ENCODE measurements at regions not wholly inside any gene's neighbourhood (a gene's known extent, or its start where the extent isn't known, plus 50 kb on each side); places are given as distances from the start of the nearest gene placed in this dataset.
"Not testable (repeated sequence)": the region's sequence is repeated elsewhere in the genome, so short reads cannot be mapped to it uniquely, and the experiment has no call there.

GRCh38 chr20:39736434-39737327 lies 774.5 kb downstream of the DHX35 start:
- H3K79me2 ChIP-seq (ENCODE audit: control insufficient read depth, low read length) = no peaks in the 10 kb centered on the region
- no peaks in the 10 kb centered on the region for H3K9me3 ChIP-seq (ENCODE audit: control insufficient read depth, insufficient read depth, low read length)
- H4K20me1 ChIP-seq (ENCODE audit: control insufficient read depth, insufficient read depth, low read depth, low read length) = no peaks in the 10 kb centered on the region
- no peaks in the 10 kb centered on the region for H3K36me3 ChIP-seq (ENCODE audit: control insufficient read depth, low read length)
- H3K4me2 ChIP-seq (ENCODE audit: low read length) = no peak overlapping the region
- no peaks in the 10 kb centered on the region for H3K4me1 ChIP-seq (ENCODE audit: control insufficient read depth, low read length)
- H3K4me3 ChIP-seq (ENCODE audit: low read length) = no peak overlapping the region
- TF ChIP-seq EZH2phosphoT487 (IDR thresholded peaks at IDR 0.05; ENCODE audit: borderline replicate concordance, low read length) = no peak
- TF ChIP-seq, protein P1, sequence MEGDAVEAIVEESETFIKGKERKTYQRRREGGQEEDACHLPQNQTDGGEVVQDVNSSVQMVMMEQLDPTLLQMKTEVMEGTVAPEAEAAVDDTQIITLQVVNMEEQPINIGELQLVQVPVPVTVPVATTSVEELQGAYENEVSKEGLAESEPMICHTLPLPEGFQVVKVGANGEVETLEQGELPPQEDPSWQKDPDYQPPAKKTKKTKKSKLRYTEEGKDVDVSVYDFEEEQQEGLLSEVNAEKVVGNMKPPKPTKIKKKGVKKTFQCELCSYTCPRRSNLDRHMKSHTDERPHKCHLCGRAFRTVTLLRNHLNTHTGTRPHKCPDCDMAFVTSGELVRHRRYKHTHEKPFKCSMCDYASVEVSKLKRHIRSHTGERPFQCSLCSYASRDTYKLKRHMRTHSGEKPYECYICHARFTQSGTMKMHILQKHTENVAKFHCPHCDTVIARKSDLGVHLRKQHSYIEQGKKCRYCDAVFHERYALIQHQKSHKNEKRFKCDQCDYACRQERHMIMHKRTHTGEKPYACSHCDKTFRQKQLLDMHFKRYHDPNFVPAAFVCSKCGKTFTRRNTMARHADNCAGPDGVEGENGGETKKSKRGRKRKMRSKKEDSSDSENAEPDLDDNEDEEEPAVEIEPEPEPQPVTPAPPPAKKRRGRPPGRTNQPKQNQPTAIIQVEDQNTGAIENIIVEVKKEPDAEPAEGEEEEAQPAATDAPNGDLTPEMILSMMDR (IDR thresholded peaks at IDR 0.05; ENCODE audit: low read depth, low read length, poor library complexity, severe bottlenecking) = no peak
- H3K27ac ChIP-seq (ENCODE audit: low read depth, low read length) = no peak overlapping the region
- no peaks in the 10 kb centered on the region for H3K9me2 ChIP-seq (replicated peaks; ENCODE audit: control insufficient read depth, low read length)
- H3K27me3 ChIP-seq (ENCODE audit: control insufficient read depth, low read length) = no peaks in the 10 kb centered on the region
- H3F3A ChIP-seq (ENCODE audit: control insufficient read depth, insufficient read depth) = no peaks in the 10 kb centered on the region

GRCh38 chr20:39725513-39725912 lies 763.4 kb downstream of the DHX35 start:
- not testable (repeated sequence) for H3K27me3 ChIP-seq (ENCODE audit: control insufficient read depth, low read length); H3K9me2 ChIP-seq (replicated peaks; ENCODE audit: control insufficient read depth, low read length); H3K79me2 ChIP-seq (ENCODE audit: control insufficient read depth, low read length); H3K27ac ChIP-seq (ENCODE audit: low read depth, low read length); H3K36me3 ChIP-seq (ENCODE audit: control insufficient read depth, low read length); H3K4me3 ChIP-seq (ENCODE audit: low read length); H3K4me1 ChIP-seq (ENCODE audit: control insufficient read depth, low read length); H3K9me3 ChIP-seq (ENCODE audit: control insufficient read depth, insufficient read depth, low read length); H3F3A ChIP-seq (ENCODE audit: control insufficient read depth, insufficient read depth); H4K20me1 ChIP-seq (ENCODE audit: control insufficient read depth, insufficient read depth, low read depth, low read length); H3K4me2 ChIP-seq (ENCODE audit: low read length)

DNA sequence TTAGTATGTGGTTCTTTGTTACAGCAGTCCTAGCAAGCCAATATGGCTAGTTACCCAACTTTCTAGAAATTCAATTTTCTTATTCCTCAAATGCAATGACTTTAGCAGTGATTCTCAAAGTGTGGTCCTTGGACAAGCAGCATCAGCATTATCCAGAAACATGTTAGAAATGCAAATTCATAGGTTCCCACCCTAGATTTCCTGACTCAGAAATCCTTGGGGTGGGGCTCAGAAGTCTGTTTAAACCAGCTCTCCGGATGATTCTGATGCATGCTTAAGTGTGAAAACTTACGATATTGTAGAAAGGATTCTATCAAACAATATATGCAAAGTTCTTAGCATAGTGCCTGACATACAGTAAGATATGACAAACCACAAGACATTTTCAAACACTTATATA lies 757.1 kb downstream of the DHX35 start:
- Histone ChIP-seq H3K4me3 (ENCODE audit: low read length) (no peak overlapping the region), H4K20me1 (ENCODE audit: control insufficient read depth, insufficient read depth, low read depth, low read length) (no peaks in the 10 kb centered on the region), H3K79me2 (ENCODE audit: control insufficient read depth, low read length) (no peaks in the 10 kb centered on the region), H3F3A (ENCODE audit: control insufficient read depth, insufficient read depth) (no peaks in the 10 kb centered on the region), H3K27ac (ENCODE audit: low read depth, low read length) (no peak overlapping the region), H3K27me3 (ENCODE audit: control insufficient read depth, low read length) (no peaks in the 10 kb centered on the region), H3K36me3 (ENCODE audit: control insufficient read depth, low read length) (no peaks in the 10 kb centered on the region), H3K4me2 (ENCODE audit: low read length) (no peak overlapping the region), H3K9me2 (replicated peaks; ENCODE audit: control insufficient read depth, low read length) (no peaks in the 10 kb centered on the region), H3K4me1 (ENCODE audit: control insufficient read depth, low read length) (no peaks in the 10 kb centered on the region), H3K9me3 (ENCODE audit: control insufficient read depth, insufficient read depth, low read length) (no peaks in the 10 kb centered on the region)
- TF ChIP-seq, protein P1 (IDR thresholded peaks at IDR 0.05; ENCODE audit: low read depth, low read length, poor library complexity, severe bottlenecking) = no peak
- TF ChIP-seq EZH2phosphoT487 (IDR thresholded peaks at IDR 0.05; ENCODE audit: borderline replicate concordance, low read length) = no peak

- Histone ChIP-seq H4K20me1 (ENCODE audit: control insufficient read depth, insufficient read depth, low read depth, low read length) (no peaks in the 10 kb centered on the region), H3K27ac (ENCODE audit: low read depth, low read length) (no peak overlapping the region)
Observed at GRCh38 chr20:39717936-39718335, 755.8 kb downstream of the DHX35 start.

More at GRCh38 chr20:39717936-39718335, 755.8 kb downstream of the DHX35 start:
- Histone ChIP-seq H3K4me2 (ENCODE audit: low read length) (no peak overlapping the region), H3F3A (ENCODE audit: control insufficient read depth, insufficient read depth) (no peaks in the 10 kb centered on the region), H3K9me3 (ENCODE audit: control insufficient read depth, insufficient read depth, low read length) (no peaks in the 10 kb centered on the region), H3K36me3 (ENCODE audit: control insufficient read depth, low read length) (no peaks in the 10 kb centered on the region), H3K79me2 (ENCODE audit: control insufficient read depth, low read length) (no peaks in the 10 kb centered on the region), H3K27me3 (ENCODE audit: control insufficient read depth, low read length) (no peaks in the 10 kb centered on the region), H3K9me2 (replicated peaks; ENCODE audit: control insufficient read depth, low read length) (no peaks in the 10 kb centered on the region), H3K4me1 (ENCODE audit: control insufficient read depth, low read length) (no peaks in the 10 kb centered on the region), H3K4me3 (ENCODE audit: low read length) (no peak overlapping the region)
- no peak for TF ChIP-seq EZH2phosphoT487 (IDR thresholded peaks at IDR 0.05; ENCODE audit: borderline replicate concordance, low read length)
- TF ChIP-seq, protein P1 (IDR thresholded peaks at IDR 0.05; ENCODE audit: low read depth, low read length, poor library complexity, severe bottlenecking) = no peak

Data from DOHH2 (cell line).